ENCODE measurements at regions not wholly inside any gene's neighbourhood (a gene's known extent, or its start where the extent isn't known, plus 50 kb on each side); places are given as distances from the start of the nearest gene placed in this dataset.
A peak's percentile ranks its signal among the peaks of the same experiment; 100 is the strongest.

GRCh38 chr6:4560221-4561077, 215.8 kb upstream of the CDYL start:
- DNase-seq (ENCODE audit: low read depth), result no peak

- no peak for DNase-seq (ENCODE audit: low read depth)
Measured at GRCh38 chr6:4559281-4559875, 216.8 kb upstream of the CDYL start.

- DNase-seq (ENCODE audit: low read depth), result no peak
Measured at GRCh38 chr6:4554645-4555044, 221.6 kb upstream of the CDYL start.

- no peak for DNase-seq (ENCODE audit: low read depth)
Measured at GRCh38 chr6:4553387-4553786, 222.8 kb upstream of the CDYL start.

GRCh38 chr6:4550227-4550597, 226.0 kb upstream of the CDYL start:
- no peak for DNase-seq (ENCODE audit: low read depth)

GRCh38 chr6:4549556-4550226, 226.5 kb upstream of the CDYL start:
- DNase-seq (ENCODE audit: low read depth), result no peak

- DNase-seq (ENCODE audit: low read depth), result no peak
Measured at GRCh38 chr6:4545893-4546292, 230.3 kb upstream of the CDYL start.

- no peak for DNase-seq (ENCODE audit: low read depth)
Measured at GRCh38 chr6:4543596-4543995, 232.6 kb upstream of the CDYL start.

GRCh38 chr6:4533576-4533975, 242.6 kb upstream of the CDYL start:
- DNase-seq (ENCODE audit: low read depth), result no peak

GRCh38 chr6:4531406-4531805, 244.8 kb upstream of the CDYL start:
- DNase-seq (ENCODE audit: low read depth), result no peak

- peak; percentile 3 for DNase-seq (ENCODE audit: low read depth)
Measured at GRCh38 chr6:4522453-4522852, 253.8 kb upstream of the CDYL start.

GRCh38 chr6:4521070-4521469, 255.1 kb upstream of the CDYL start:
- no peak for DNase-seq (ENCODE audit: low read depth)

- no peak for DNase-seq (ENCODE audit: low read depth)
Measured at GRCh38 chr6:4518506-4518905, 257.7 kb upstream of the CDYL start.

GRCh38 chr6:4516206-4516605, 260.0 kb upstream of the CDYL start:
- DNase-seq (ENCODE audit: low read depth), result no peak

- DNase-seq (ENCODE audit: low read depth), result no peak
Measured at GRCh38 chr6:4513561-4513960, 262.6 kb upstream of the CDYL start.

- no peak for DNase-seq (ENCODE audit: low read depth)
Measured at GRCh38 chr6:4512051-4512471, 264.1 kb upstream of the CDYL start.

GRCh38 chr6:4511641-4512020, 264.6 kb upstream of the CDYL start:
- no peak for DNase-seq (ENCODE audit: low read depth)

GRCh38 chr6:4510906-4511640, 265.1 kb upstream of the CDYL start:
- DNase-seq (ENCODE audit: low read depth), result no peak

GRCh38 chr6:4510317-4510716, 265.9 kb upstream of the CDYL start:
- no peak for DNase-seq (ENCODE audit: low read depth)

GRCh38 chr6:4509506-4509905, 266.7 kb upstream of the CDYL start:
- no peak for DNase-seq (ENCODE audit: low read depth)

GRCh38 chr6:4506792-4507191, 269.4 kb upstream of the CDYL start:
- peak; percentile 69 for DNase-seq (ENCODE audit: low read depth)

- peak; percentile 43 for DNase-seq (ENCODE audit: low read depth)
Measured at GRCh38 chr6:4506223-4506622, 270.0 kb upstream of the CDYL start.
